A673 (cell line): ENCODE measurements at regions not wholly inside any gene's neighbourhood (a gene's known extent, or its start where the extent isn't known, plus 50 kb on each side); places are given as distances from the start of the nearest gene placed in this dataset.

Experiments
- BruUV-seq: library from RNA; stranded (reverse); fragments of 400-500 nt; replicated peaks from 2 replicates; lab custom pipeline; 2021; lab: Mats Ljungman, UMichigan
- CTCF ChIA-PET: fragments of 300-600 bp; sonication (Branson Sonifier 250); formaldehyde crosslinking; loops from one replicate; lab custom pipeline; 2022; ENCODE audit warnings: antibody characterized with exemption; lab: Charles Lee
- POLR2A ChIA-PET: fragments of 300-600 bp; sonication (Branson Sonifier 250); formaldehyde crosslinking; loops from one replicate; lab custom pipeline; 2022; ENCODE audit warnings: antibody characterized with exemption; ENCODE audit not compliant: low non-redundant PET; lab: Charles Lee
- DNase-seq: peaks from one replicate; pipeline ENCODE4 v3.0.0-alpha.2; 2015; ENCODE audit warnings: low spot score
- H3K27ac ChIP-seq: fragments of 200-600 bp; sonication (generic); 2 replicates; pipeline ENCODE4 v1.5.1; 2016; ENCODE audit warnings: mixed run types, low read depth, mild to moderate bottlenecking, mixed read lengths, antibody characterized with exemption, low read length; ENCODE audit not compliant: poor library complexity, severe bottlenecking
- H3K27me3 ChIP-seq: fragments of 200-600 bp; sonication (generic); replicated peaks from 2 replicates; pipeline ENCODE4 v1.6.1; 2017; ENCODE audit warnings: mixed run types, low read depth, mild to moderate bottlenecking, mixed read lengths, antibody characterized with exemption, low read length; ENCODE audit not compliant: insufficient read depth, poor library complexity
- H3K36me3 ChIP-seq: fragments of 200-600 bp; sonication (generic); 2 replicates; pipeline ENCODE4 v1.6.1; 2016; ENCODE audit warnings: mixed run types, mild to moderate bottlenecking, mixed read lengths, antibody characterized with exemption, low read length; ENCODE audit not compliant: insufficient read depth, poor library complexity, severe bottlenecking
- H3K4me1 ChIP-seq: fragments of 200-600 bp; sonication (generic); 2 replicates; pipeline ENCODE4 v1.6.1; 2017; ENCODE audit warnings: mixed run types, mild to moderate bottlenecking, mixed read lengths, antibody characterized with exemption, low read length; ENCODE audit not compliant: insufficient read depth, poor library complexity, severe bottlenecking
- H3K4me3 ChIP-seq: fragments of 200-600 bp; sonication (generic); 2 replicates; pipeline ENCODE4 v1.5.1; 2016; ENCODE audit warnings: low read depth, mixed run types, mild to moderate bottlenecking, mixed read lengths, low read length; ENCODE audit not compliant: poor library complexity, severe bottlenecking
- H3K9me3 ChIP-seq: fragments of 200-600 bp; sonication (generic); 2 replicates; pipeline ENCODE4 v1.6.1; 2016; ENCODE audit warnings: mixed run types, low read depth, mild to moderate bottlenecking, mixed read lengths, antibody characterized with exemption, low read length; ENCODE audit not compliant: poor library complexity, severe bottlenecking
- CTCF ChIP-seq: fragments of 300-800, 200-600 bp; sonication (generic); conservative IDR thresholded peaks from 2 replicates; pipeline ENCODE4 v1.5.1; 2017; ENCODE audit warnings: low read depth, mild to moderate bottlenecking, antibody characterized with exemption, low read length, moderate library complexity, mixed read lengths
- EZH2 ChIP-seq: fragments of 200-600 bp; sonication (generic); IDR thresholded peaks from 2 replicates; pipeline ENCODE4 v1.6.1; 2017; ENCODE audit warnings: borderline replicate concordance, low read depth, mild to moderate bottlenecking, mixed read lengths, antibody characterized with exemption, low read length; ENCODE audit not compliant: poor library complexity, severe bottlenecking
- intact Hi-C: fragments of 100-400 bp; cut with micrococcal nuclease; formaldehyde crosslinking; loops from one replicate; pipeline ENCODE4 v1.10.0; 2022; ENCODE audit not compliant: unreplicated experiment

DNA sequence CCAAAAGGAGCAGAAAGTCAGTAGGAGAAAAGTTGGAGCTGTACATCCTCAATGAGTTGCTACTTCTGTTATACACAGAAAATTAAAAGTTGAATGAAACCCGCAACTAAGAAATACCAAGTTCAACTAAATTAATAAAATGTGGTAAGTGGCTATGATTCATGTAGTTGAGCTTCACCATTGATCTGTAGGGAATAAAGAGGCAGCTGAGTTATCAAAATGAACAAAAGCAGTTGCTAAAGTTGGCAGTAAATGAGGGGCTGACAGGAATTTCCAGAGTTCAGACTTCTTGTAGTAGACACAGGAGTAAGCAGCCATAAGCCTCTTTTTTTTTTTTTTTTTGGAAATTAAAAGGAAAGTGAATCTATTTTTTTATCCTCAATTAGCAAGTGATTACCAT is 234.6 kb downstream of the POSTN start:
- BruUV-seq: no TSS peak
- Histone ChIP-seq H3K9me3 (no peaks in the 10 kb centered on the region), H3K27me3 (peaks cover 11% of the 10 kb centered on the region), H3K4me1 (no peaks in the 10 kb centered on the region), H3K36me3 (no peaks in the 10 kb centered on the region), H3K4me3 (no peak overlapping the region), H3K27ac (no peak overlapping the region)
- intact Hi-C loops: no loop called here
- ChIA-PET POLR2A (no interaction called here), CTCF (no interaction called here)
- DNase-seq: no peak
- TF ChIP-seq CTCF (no peak), EZH2 (no peak)

GRCh38 chr13:37361608-37362007 is 237.0 kb downstream of the POSTN start:
- ChIA-PET CTCF (no interaction called here), POLR2A (no interaction called here)
- DNase-seq: no peak
- BruUV-seq: no TSS peak
- Histone ChIP-seq H3K4me3 (no peak overlapping the region), H3K27ac (no peak overlapping the region), H3K9me3 (no peaks in the 10 kb centered on the region), H3K36me3 (no peaks in the 10 kb centered on the region), H3K4me1 (no peaks in the 10 kb centered on the region), H3K27me3 (peaks cover 6% of the 10 kb centered on the region)
- intact Hi-C loops: no loop called here
- no peak for TF ChIP-seq EZH2
- no peak for TF ChIP-seq CTCF

DNA sequence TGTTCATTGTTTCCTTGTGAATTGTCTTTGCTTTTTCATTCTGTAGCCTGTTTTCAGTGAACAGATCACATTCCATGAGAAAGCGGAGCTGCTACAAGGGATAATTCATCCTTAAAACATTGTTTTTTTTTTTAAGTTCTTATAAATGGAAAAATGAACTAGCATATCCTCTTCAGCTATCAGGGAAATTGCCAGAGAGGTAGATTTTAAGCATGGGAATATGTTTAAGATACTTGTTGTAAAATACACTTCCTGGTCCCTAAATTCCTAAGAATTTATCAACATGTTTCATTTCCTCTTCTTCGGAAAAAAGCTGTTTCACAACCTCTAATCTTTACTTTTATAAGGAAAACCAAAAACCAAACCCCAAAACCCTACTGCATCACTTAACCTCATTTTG is 238.0 kb downstream of the POSTN start:
- CTCF ChIA-PET: no interaction called here
- BruUV-seq: no TSS peak
- POLR2A ChIA-PET: no interaction called here
- no peaks in the 10 kb centered on the region for H3K36me3 ChIP-seq
- intact Hi-C loops: no loop called here
- no peak overlapping the region for H3K27ac ChIP-seq
- DNase-seq: no peak
- H3K4me3 ChIP-seq: no peak overlapping the region
- H3K27me3 ChIP-seq: peaks cover 6% of the 10 kb centered on the region
- H3K4me1 ChIP-seq: no peaks in the 10 kb centered on the region
- H3K9me3 ChIP-seq: no peaks in the 10 kb centered on the region
- TF ChIP-seq CTCF: no peak
- no peak for TF ChIP-seq EZH2
